ENCODE measurements at regions not wholly inside any gene's neighbourhood (a gene's known extent, or its start where the extent isn't known, plus 50 kb on each side); places are given as distances from the start of the nearest gene placed in this dataset.

GRCh38 chr4:124519196-124519595 is 193.3 kb downstream of the ANKRD50 start:
- DNase-seq: no peak

DNA sequence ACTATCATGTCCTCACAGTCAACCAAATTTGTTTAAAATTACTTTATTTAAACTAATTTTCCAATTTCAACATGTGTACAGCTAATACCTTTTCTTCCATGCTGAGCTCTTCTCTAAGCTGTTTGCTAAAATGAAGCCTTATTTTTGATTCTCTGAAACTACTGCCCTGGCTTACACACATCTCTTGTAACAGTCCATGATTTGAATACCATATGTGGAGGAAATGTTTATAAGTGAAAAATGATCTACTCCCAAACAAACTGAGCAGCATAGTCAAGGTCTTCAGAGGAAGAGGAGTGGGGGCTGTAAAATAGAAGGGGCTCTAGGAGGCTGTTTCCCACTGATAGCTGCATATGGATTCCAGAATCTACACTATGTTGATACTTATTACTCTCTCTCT is 188.7 kb downstream of the ANKRD50 start:
- no peak for DNase-seq

- DNase-seq: no peak
Measured at GRCh38 chr4:124525524-124525923, 187.0 kb downstream of the ANKRD50 start.

- DNase-seq: no peak
Measured at GRCh38 chr4:124526331-124526730, 186.2 kb downstream of the ANKRD50 start.

DNA sequence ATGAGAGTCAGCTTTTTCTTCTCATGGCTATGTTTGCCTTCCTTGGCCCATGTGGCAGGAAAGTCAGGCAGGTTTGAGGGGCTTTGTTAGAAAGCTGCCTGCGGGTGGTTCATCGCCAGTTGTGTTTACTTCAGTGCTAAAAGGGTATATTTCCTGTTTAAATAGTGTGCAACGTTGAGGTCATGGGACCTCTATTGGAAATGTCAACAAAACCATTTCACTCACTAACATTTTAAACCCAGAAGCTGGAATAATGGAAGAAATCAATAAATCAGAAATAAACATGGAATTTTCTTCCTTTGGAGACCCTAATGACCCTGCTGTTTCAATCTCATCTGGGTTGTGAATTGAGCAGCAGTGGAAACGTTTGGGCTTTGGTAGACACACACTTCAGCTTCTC is 185.8 kb downstream of the ANKRD50 start:
- DNase-seq: no peak

- DNase-seq: no peak
Measured at GRCh38 chr4:124527364-124527763, 185.2 kb downstream of the ANKRD50 start.

- no peak for DNase-seq
Measured at GRCh38 chr4:124529131-124529530, 183.4 kb downstream of the ANKRD50 start.

- DNase-seq: no peak
Measured at GRCh38 chr4:124530464-124531077, 182.0 kb downstream of the ANKRD50 start.

GRCh38 chr4:124534131-124534530 is 178.4 kb downstream of the ANKRD50 start:
- no peak for DNase-seq

DNA sequence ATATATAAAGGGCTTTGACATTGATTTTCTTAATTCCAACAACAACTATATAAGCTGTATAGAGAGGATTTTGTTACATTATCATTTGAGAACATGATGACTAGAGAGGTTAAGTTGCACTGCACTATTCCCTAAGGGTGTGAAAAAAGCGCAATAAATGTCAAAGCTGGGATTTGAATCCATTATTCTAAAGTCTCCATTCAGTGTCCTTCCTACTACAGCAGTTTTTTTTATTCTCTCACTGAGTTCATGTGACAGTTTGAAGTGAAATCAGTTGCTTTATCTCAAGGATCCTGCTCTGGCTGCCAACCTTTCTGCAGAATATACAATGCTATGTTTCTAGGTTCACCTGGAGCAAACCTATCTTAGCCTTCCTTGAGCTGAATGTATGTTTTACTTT is 177.5 kb downstream of the ANKRD50 start:
- no peak for DNase-seq

DNA sequence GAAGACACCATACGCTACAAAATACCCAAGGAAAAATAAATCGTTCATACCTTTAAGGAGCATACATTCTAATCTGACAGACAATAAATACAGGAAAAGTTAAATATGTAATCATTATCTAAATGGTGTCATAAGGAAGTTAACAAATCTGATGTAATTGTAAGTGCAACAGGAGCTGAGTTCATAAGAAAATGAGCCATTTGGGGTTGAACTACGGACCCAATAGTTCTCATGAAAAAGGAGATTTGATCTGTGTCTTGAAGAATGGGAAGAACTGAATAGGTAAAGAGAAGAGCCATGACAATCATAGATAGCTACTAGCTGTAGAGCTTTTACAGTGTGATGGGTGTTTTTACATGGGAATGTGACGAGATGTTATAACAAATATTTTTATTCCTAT is 175.6 kb downstream of the ANKRD50 start:
- DNase-seq: no peak

DNA sequence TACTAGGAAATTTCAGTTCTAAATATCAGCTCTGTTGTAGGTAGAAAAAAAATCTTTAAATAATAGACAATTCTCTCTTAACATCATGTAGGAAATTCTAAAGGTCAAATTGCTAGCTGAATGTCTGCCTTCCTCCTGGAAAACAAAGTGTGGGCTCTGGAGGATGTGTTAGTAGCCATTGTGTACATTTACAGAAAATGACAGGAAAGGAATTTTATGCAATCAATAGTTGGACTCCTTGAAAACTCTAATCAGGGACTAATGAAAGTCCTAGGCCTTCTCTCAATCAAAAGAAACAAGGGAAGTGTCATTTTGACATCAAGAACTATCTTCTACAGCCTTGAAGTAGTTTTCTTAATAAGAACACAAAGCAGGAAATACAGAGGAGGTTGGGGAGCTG is 174.6 kb downstream of the ANKRD50 start:
- DNase-seq: no peak

GRCh38 chr4:124540014-124540413 is 172.5 kb downstream of the ANKRD50 start:
- DNase-seq: no peak

DNA sequence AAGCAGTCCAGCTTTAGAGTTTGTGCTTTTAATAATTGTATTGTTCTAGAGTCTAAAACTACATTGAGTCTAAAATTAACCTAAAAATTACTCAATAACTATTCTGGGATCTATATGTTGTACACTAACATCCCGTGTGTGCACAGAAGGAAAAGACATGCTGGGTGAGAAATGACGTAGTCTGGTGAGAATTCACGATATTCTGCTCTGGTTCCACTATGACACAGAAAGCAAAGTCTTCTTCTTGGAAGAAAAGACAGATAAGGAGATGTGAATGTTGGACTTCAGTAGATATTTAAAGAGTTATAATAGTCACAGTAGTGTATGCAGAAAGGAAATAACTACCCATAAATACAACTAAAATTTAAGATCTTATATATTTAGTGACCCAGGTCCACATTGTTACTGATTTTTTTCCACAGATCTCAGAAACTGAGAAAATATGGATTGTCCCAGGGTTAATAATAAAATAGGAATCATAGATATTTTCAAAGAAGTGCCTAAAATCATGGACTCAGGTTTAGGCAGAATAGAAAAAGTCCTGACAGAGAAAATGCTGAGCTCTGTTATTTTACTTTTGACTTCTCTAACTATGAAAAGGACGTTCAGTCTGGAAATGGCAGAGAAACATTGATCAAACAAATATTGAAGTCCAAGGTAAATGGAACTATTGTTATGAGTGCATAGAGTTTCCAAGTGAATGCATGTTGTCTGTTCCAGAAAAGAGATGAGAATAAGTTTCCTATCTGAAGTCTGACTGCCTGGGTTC is 170.7 kb downstream of the ANKRD50 start:
- no peak for DNase-seq

DNA sequence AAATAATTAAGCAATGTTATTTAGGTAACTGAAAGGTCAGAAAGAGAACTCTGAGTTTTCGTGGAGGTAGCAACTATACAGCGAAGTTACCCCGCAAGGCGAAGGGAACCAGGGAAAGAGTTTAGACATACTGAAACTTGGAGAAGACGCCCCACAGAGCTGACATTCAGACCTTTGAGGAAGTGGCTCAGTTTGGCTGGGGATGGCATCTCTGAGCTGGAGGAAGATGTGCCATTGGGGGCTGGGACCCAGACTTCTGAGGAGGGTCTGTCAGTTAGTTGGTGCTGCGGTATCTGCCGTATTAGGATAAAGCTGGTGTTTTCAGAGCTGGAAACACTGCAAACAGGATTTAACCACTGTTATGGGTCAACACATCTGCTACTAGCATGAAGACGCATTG is 156.6 kb downstream of the ANKRD50 start:
- DNase-seq: no peak

GRCh38 chr4:124564121-124564520 is 148.4 kb downstream of the ANKRD50 start:
- no peak for DNase-seq

- no peak for DNase-seq
Measured at GRCh38 chr4:124565371-124565770, 147.2 kb downstream of the ANKRD50 start.

GRCh38 chr4:124566030-124566429 is 146.5 kb downstream of the ANKRD50 start:
- no peak for DNase-seq

DNA sequence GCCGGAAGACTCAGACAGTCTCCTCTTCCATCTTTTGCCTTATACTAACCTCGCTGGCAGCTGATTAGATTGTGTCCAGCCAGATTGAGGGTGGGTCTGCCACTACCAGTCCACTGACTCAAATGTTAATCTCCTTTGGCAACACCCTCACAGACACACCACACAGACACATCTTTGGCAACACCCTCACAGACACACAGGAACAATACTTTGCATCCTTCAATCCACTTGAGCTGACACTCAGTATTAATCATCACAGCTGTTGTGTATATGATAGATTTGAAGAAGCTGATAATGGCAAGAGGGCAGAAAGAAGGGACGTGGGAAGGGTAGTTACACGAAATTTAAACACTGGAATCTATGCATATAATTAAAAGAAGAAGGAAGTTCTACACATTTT is 139.5 kb downstream of the ANKRD50 start:
- DNase-seq: no peak

DNA sequence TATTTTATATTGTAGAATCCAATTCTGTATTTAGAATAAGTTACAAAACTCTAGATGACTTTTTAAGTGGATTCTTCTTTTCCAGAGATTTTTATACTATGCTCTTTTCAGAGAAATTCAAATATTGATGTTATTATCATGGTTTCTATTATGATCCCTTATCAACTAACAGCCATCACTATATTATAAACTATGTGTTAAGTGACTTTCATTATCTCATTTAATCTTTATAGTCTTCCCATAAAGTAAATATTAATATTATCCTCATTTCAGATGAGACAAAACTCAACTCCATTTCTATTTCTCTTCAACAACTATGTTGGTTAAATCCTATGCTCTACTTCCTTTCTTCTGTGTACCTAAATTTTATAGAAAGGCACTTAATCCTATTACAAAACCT is 132.6 kb downstream of the ANKRD50 start:
- DNase-seq: no peak

DNA sequence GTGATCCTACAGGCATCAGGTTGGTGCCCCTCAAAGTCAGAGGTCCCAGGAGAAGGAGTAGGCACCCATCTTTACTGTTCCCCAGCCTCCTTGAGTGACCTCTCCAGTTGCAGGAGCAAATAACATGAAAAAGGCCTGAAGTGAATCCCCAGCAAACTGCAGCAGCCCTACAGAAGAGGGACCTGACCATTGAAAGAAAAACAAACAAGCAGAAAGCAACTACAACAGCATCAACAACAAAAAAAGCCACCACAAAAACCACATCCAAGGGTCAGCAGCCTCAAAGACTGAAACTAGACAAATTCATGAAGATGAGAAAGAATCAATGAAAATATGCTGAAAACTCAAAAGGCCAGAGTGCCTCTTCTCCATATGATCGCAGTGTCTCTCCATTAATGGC is 128.7 kb downstream of the ANKRD50 start:
- DNase-seq: no peak

DNA sequence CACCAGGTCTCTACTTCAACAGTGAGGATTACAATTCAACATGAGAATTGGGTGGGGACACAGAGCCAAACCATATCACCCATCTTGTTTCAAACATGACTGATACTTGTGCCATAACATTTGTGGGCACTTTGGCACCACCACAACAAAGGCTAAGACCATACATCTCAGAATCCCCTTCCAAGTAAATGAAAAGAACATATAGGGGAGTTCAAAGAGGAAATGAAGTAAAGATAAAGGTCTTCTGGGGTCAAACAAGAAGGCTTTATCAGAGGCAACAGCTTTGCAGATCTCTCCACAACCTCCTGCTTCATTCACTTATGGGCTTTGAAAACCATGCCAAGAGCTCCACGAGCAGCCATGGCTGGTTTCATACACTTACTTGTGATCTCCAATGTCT is 122.7 kb downstream of the ANKRD50 start:
- no peak for DNase-seq

DNA sequence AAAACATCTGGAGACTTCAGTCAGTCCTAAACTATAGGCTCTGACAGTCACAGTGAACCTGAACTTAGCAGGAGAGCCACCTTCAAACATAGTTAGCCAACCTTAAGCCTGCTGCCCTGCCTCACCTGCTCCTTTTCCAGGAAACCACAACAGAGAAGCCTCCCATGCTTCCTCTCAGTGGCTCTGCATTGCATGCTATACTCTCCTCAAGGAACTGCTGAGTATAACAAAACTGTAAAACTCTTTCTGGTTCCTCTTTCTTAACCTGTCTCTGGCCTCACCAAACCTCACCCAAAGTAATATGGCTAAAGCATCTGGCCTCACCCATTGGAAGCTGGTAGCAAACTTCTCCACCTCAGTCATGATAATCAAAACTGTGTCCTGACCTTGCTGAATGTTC is 122.1 kb downstream of the ANKRD50 start:
- DNase-seq: no peak

- no peak for DNase-seq
Measured at GRCh38 chr4:124591637-124592036, 120.9 kb downstream of the ANKRD50 start.

DNA sequence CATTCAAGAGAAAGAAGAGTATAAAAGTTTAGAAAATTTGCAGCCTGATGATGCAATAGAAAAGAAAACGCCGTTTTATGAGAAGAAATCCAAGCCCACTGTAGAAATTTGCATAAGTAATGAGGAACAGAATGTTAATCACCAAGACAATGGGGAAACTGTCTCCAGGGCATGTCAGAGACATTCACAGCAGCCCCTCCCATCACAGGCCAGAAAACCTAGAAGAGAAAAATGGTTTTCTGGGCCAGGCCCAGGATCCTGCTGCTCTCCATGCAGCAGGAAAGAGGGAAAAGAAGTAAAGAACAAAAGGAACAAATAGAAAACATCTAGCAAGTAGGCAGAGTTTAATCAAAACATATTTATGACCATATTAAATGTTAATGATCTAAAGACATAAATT is 119.0 kb downstream of the ANKRD50 start:
- no peak for DNase-seq

Data from CD4-positive, alpha-beta T cell treated with Interleukin-17A for 1 hour (primary cell).